GM12878 (cell line): ENCODE measurements at regions not wholly inside any gene's neighbourhood (a gene's known extent, or its start where the extent isn't known, plus 50 kb on each side); places are given as distances from the start of the nearest gene placed in this dataset.

Experiments used
- ATF7 ChIP-seq: fragments of 450-650 bp; IDR thresholded peaks from 2 replicates; pipeline ENCODE4 v1.6.1; 2016; ENCODE audit warnings: low read depth, mild to moderate bottlenecking
- CEBPB ChIP-seq, 2 experiments: fragments of 150-350 bp in 1 of 2; IDR thresholded peaks; 2 replicates each; pipeline ENCODE4 v1.6.1; 2012 to 2014; ENCODE audit warnings: low read depth in 2 of 2, low read length in 2 of 2, borderline replicate concordance in 1 of 2, inconsistent platforms in 1 of 2
- CHD2 ChIP-seq: IDR thresholded peaks from 2 replicates; pipeline ENCODE4 v1.6.1; 2011; ENCODE audit warnings: low read depth, low read length, improper control_type of control experiment, borderline replicate concordance
- ESRRA ChIP-seq: IDR thresholded peaks from 2 replicates; pipeline ENCODE4 v1.6.1; 2012; ENCODE audit warnings: mild to moderate bottlenecking, low read length, improper control_type of control experiment
- IKZF2 ChIP-seq, 2 experiments: fragments of 450-650 bp; IDR thresholded peaks; 2 replicates each; pipeline ENCODE4 v1.6.1; 2017; ENCODE audit warnings: mild to moderate bottlenecking in 2 of 2, moderate library complexity in 2 of 2
- MXI1 ChIP-seq: fragments of 150-350 bp; IDR thresholded peaks from 2 replicates; pipeline ENCODE4 v1.6.1; 2011; ENCODE audit warnings: low read depth, mild to moderate bottlenecking, inconsistent platforms, low read length, improper control_type of control experiment
- POLR2A ChIP-seq: IDR thresholded peaks from 2 replicates; pipeline ENCODE4 v1.6.1; 2011; ENCODE audit warnings: low read depth, mild to moderate bottlenecking, low read length
- RFX5 ChIP-seq: IDR thresholded peaks from 2 replicates; pipeline ENCODE4 v1.6.1; 2011; ENCODE audit warnings: low read depth, low read length, improper control_type of control experiment
- TARDBP ChIP-seq: IDR thresholded peaks from 2 replicates; pipeline ENCODE4 v1.6.1; 2016; ENCODE audit warnings: borderline replicate concordance
- TF ChIP-seq, protein P1 (sequence below): IDR thresholded peaks from 2 replicates; pipeline ENCODE4 v1.6.1; 2011; ENCODE audit warnings: low read depth, low read length, improper control_type of control experiment, borderline replicate concordance
- TF ChIP-seq, protein P2 (sequence below), 3 experiments: IDR thresholded peaks in 2 of 3; conservative IDR thresholded peaks in 1 of 3; 2 replicates each; pipeline ENCODE4 v1.5.1; 2011; ENCODE audit warnings: low read depth in 3 of 3, low read length in 3 of 3, mild to moderate bottlenecking in 3 of 3, control low read depth in 2 of 3, moderate library complexity in 2 of 3, inconsistent platforms in 1 of 3, mixed read lengths in 1 of 3; ENCODE audit not compliant: control insufficient read depth in 2 of 3, insufficient read depth in 1 of 3; ENCODE audit errors: extremely low read depth in 1 of 3
- TF ChIP-seq, protein P3 (sequence below): fragments of 450-650 bp; IDR thresholded peaks from 2 replicates; pipeline ENCODE4 v1.6.1; 2017; ENCODE audit warnings: low read depth, mild to moderate bottlenecking, moderate library complexity

DNA sequence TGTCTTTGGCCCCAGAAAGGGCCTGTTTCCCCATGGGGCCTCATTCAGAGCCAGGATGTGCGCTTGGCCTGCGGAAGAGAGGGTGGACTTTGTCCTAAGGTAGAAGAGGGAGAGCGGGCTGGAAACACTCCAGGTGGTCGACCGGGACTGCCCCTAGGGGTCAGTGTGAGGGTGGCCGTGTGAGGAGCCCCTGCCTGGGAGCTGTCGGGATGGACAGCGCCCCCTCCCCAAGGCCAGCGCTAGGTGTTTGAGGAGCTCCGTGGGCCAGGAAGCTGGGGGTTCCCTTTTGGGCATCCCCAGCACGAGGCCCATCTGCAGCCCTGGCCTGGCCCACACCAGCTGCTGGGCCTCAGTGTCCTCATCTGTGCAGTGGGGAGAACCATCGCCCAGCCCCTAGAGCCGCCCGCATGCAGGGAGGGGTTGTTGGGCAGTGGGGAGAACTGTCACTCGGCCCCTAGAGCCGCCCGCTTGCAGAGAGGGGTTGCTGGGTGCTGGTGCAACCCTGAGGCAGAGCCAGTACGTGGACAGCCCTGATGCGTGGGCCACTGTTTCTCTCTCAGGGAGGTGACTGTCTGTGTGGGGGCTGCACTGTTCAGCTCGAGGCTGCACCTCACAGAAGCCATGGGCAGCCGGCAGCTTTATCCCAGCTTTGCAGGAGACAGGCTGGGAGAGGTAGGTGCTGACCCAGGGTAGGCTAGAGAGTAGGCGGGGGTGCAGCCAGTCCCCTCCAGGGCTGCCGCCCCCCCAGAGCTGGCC lies 1319.9 kb downstream of the BRD1 start:
- TF ChIP-seq CHD2 (no peak), CEBPB (IDR thresholded peaks at IDR 0.05; ENCODE audit: borderline replicate concordance in 1 of 2, low read depth in 2 of 2, low read length in 2 of 2) (no peak), MXI1 (no peak), TARDBP (no peak), ESRRA (no peak), ATF7 (no peak), IKZF2 (IDR thresholded peaks at IDR 0.05) (no peak), RFX5 (no peak), POLR2A (no peak)
- TF ChIP-seq, protein P1, sequence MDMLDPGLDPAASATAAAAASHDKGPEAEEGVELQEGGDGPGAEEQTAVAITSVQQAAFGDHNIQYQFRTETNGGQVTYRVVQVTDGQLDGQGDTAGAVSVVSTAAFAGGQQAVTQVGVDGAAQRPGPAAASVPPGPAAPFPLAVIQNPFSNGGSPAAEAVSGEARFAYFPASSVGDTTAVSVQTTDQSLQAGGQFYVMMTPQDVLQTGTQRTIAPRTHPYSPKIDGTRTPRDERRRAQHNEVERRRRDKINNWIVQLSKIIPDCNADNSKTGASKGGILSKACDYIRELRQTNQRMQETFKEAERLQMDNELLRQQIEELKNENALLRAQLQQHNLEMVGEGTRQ, result no peak
- TF ChIP-seq, protein P2, sequence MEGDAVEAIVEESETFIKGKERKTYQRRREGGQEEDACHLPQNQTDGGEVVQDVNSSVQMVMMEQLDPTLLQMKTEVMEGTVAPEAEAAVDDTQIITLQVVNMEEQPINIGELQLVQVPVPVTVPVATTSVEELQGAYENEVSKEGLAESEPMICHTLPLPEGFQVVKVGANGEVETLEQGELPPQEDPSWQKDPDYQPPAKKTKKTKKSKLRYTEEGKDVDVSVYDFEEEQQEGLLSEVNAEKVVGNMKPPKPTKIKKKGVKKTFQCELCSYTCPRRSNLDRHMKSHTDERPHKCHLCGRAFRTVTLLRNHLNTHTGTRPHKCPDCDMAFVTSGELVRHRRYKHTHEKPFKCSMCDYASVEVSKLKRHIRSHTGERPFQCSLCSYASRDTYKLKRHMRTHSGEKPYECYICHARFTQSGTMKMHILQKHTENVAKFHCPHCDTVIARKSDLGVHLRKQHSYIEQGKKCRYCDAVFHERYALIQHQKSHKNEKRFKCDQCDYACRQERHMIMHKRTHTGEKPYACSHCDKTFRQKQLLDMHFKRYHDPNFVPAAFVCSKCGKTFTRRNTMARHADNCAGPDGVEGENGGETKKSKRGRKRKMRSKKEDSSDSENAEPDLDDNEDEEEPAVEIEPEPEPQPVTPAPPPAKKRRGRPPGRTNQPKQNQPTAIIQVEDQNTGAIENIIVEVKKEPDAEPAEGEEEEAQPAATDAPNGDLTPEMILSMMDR (IDR thresholded peaks at IDR 0.05 in 2 of 3, conservative IDR thresholded peaks at IDR 0.05 in 1 of 3; ENCODE audit: control insufficient read depth in 2 of 3, extremely low read depth in 1 of 3, insufficient read depth in 1 of 3, low read depth in 3 of 3, low read length in 3 of 3), result no peak
- TF ChIP-seq, protein P3, sequence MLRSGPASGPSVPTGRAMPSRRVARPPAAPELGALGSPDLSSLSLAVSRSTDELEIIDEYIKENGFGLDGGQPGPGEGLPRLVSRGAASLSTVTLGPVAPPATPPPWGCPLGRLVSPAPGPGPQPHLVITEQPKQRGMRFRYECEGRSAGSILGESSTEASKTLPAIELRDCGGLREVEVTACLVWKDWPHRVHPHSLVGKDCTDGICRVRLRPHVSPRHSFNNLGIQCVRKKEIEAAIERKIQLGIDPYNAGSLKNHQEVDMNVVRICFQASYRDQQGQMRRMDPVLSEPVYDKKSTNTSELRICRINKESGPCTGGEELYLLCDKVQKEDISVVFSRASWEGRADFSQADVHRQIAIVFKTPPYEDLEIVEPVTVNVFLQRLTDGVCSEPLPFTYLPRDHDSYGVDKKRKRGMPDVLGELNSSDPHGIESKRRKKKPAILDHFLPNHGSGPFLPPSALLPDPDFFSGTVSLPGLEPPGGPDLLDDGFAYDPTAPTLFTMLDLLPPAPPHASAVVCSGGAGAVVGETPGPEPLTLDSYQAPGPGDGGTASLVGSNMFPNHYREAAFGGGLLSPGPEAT, result no peak
